ENCODE measurements at regions not wholly inside any gene's neighbourhood (a gene's known extent, or its start where the extent isn't known, plus 50 kb on each side); places are given as distances from the start of the nearest gene placed in this dataset.

- DNase-seq = peak; percentile 19
Observed at GRCh38 chr1:191608367-191608766, 549.9 kb upstream of the RGS18 start.

DNA sequence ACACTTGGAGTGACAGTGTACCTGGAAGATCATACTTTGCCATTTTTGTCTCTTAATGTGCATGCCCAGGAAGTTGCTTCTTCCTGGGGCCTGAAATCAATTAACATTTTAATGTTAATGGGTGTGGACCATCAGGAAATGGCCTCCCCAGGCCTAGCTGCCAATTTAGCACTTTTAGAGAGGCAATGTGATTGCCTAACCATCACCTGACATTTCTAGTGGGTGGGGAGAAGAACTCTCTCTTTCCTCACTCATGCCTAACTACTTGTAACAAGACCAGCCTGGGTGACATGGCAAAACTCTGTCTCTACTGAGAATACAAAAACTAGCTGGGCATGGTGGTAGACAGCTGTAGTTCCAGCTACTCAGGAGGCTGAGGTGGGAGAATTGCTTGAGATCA is 549.0 kb upstream of the RGS18 start:
- no peak for DNase-seq

- no peak for DNase-seq
Observed at GRCh38 chr1:191615101-191615821, 543.0 kb upstream of the RGS18 start.

DNA sequence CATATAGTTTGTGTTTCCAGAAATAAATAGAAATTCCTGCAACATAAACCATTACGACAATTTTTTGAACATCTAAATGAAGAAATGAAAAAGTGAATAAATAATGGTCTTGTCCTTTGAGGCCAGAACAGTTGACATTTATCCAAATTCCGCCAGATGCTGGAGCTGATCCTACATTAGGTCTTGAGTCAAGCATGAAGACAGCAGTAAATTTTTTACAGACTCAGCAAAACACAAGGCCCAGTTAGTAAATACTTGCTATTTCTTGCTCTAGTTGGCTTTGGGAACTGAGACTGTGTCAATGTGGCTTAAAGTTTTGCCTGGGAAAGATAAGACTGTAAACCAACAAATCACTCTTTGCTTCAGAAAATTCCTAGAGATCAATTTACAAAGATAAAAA is 540.1 kb upstream of the RGS18 start:
- no peak for DNase-seq

DNA sequence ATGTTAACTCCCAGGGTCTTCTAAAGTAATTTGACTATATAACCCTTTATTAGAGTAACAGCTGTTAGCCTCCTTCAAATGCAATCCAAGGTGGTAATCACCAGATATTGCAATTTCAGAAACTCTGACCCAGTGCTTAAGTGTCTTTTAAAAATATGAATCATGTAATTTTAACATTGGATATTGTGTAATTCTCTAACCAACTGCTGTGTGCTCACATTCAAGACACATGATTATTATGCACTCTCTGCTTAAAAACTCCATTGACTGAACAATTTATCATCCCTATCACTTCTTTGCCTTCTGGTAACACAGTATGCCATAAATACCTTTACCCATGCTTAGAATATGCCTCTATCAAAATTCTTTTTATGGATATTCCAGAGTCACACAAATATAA is 537.4 kb upstream of the RGS18 start:
- no peak for DNase-seq

- no peak for DNase-seq
Observed at GRCh38 chr1:191624044-191624443, 534.2 kb upstream of the RGS18 start.

GRCh38 chr1:191629836-191630235 is 528.4 kb upstream of the RGS18 start:
- DNase-seq = no peak

DNA sequence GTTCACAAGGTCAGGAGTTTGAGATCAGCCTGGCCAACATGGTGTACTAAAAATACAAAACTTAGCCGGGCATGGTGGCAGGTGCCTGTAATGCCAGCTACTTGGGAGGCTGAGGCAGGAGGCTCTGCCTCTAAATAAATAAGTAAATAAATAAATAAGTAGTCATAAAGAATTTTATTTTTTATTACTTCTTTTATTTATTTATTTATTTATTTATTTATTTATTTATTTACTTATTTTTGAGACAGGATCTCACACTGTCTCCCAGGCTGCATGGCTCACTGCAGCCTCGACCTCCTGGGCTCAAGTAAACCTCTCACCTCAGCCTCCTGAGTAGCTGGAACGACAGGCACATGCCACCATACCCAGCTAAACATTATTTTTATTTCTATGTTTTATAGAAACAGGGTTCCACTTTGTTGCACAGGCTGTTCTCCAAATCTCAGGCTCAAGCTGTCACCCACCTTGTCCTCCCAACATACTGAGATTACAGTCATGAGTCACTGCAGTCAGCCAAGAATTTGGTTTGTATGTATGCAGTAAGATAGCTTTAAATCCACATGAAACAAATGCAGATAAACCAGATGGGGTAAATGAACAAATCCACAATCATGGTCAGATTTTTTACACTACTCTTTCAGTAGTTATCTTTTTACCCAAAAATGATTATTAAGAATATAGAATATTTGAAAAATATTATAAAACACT is 523.3 kb upstream of the RGS18 start:
- DNase-seq = no peak

GRCh38 chr1:191636345-191636744 is 521.9 kb upstream of the RGS18 start:
- no peak for DNase-seq

- no peak for DNase-seq
Observed at GRCh38 chr1:191641420-191642260, 516.6 kb upstream of the RGS18 start.

DNA sequence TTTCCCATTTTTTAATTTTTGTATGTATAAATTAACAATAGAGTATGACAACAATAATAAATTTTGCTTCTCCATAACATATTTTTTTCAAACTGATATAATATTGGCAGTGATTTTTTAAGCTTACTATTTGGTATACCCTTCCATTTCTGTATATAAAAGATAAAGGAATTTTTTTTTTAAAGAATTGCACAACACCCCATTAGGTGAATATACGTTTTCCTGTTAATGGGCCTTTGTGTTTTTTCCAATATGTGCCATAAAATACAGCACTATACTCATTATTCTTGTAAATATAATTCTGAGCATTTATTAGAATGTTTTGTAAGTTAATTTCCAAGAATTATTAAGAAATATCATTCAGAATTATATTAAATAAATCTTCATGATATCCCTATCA is 515.2 kb upstream of the RGS18 start:
- no peak for DNase-seq

DNA sequence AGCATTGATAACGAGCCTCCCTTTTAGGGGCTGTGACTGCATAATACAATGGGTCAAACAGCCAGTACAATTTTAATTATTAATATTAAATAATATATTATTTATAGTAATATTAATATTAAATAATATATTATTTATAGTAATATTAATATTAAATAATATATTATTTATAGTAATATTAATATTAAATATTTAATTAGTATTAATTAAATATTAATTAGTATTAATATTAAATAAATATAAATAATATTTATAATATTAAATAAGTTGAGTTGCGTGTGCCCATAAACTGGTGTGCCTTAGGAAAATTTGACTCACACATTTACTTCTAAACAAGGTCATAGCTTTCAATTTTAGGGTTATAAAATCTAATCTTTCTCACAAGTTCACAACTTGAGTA is 509.3 kb upstream of the RGS18 start:
- DNase-seq = no peak

- DNase-seq = no peak
Observed at GRCh38 chr1:191662051-191662450, 496.2 kb upstream of the RGS18 start.

DNA sequence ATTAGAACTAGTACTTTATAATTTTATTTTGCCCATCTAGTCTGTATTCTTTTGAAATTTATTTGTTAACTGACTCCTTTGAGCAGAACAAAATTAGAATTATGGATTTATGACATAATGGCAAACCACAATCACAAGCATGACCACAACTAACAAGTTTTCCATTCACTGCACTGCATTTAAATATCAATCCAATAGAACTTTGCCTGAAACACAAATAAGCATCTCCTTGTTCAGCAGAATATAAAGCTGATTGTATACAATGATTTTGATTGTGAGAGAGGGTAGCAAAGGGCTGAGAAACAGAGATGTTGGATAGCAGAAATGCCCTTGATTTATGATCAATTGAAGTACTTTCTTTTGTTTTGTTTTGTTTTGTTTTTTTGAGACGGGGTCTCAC is 495.5 kb upstream of the RGS18 start:
- DNase-seq = no peak

- no peak for DNase-seq
Observed at GRCh38 chr1:191668525-191668924, 489.7 kb upstream of the RGS18 start.

DNA sequence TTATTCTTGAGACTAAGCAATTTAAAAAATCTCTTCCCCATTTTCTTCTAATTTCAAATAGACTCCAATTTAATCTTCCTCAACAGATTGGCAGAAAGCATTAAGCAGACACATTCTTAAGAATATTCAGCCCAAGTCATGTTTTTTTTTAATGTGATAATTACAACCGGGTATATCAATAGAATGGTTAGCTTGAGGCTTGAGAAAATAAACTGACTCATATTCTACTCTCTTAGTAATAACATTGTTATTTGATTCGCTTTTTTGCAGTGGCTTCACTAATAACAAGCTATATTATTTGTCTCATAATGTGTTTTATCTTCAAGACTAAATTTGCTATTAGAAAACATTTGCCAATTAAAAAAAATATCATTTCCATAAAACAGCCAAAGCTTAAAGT is 488.6 kb upstream of the RGS18 start:
- DNase-seq = no peak

- no peak for DNase-seq
Observed at GRCh38 chr1:191671236-191671635, 487.0 kb upstream of the RGS18 start.

DNA sequence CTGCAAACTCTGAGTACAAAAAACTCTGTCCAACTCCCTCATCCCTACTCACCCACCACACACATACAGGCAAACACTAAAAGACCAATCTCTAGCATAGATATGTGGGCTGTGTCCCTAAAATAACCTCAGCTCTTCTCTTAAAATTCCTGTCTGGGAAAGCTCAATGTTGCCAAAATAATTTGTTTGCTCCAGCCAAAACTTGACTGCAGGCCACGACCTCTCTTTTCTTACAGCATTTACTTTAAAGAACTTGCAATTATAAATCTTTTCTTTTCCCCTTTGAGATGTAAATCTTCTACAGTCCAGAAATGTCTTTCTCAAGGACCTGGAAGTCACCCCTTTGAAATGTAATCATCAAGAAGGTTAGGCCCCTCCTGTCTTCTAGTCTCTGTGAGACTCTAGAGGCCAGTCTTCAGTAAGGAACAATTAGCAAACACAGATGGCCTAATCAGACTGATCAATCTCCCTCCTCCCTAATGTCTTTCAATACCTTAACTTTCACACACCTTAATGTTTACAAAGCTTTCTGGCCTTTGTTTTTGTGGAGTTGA is 483.6 kb upstream of the RGS18 start:
- no peak for DNase-seq

GRCh38 chr1:191675856-191676783 is 482.1 kb upstream of the RGS18 start:
- no peak for DNase-seq

DNA sequence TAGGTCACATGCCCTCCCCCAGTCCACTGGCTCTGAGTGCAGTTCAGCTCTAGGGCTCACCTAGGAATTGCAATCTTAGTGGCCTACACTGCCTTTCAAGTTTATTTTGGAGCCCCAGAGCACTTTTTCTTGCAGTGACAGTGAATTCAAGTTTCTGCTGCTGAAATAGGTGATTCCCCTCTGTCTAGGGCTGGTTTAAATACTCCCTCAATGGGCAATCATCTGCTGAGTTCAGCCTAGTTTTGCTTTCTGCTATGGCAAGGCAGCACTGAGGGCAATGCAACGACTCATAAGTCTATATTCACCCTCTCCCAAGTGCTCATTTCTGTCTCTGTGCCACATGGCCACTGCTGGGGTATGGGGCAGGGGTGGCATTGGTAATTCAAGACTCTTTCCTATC is 472.6 kb upstream of the RGS18 start:
- no peak for DNase-seq

DNA sequence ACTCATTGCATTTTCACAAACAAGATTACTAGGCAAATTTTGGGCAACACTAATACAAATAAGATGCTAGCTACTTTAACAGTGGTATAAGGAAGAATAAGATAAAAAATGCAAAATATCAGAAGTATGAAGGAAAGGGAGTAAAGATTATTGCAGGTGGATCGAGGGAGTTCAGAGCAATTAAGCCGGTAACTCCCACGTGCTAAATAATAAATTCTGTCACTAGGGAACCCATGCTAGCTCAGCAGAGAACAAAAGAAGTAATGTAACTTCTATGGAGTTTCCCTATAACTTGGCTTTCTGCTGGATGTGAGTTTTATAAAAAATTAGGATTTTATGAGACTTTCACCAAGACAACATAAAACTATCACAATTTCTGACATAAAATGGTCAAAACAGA is 470.5 kb upstream of the RGS18 start:
- no peak for DNase-seq

DNA sequence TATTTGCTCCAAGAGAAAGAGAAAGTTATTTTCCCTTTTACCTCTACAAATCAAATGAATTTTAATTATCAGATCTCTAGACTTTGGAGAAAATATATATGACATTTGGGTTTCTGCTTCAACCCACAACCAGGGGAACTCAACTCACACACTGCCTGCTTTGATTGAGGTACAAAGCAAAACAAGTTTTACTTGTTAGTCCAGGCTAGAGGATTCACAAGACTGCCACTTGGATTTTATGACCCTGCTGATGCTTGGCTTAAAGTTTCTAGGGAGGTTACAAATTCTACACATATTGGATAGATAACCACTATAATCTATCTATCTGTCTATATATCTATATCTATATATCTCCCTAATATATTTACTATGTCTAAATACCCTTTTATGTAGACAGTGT is 467.3 kb upstream of the RGS18 start:
- DNase-seq = no peak

Measured in NCI-H1694 (cell line).